SK-N-MC (cell line): ENCODE measurements at regions not wholly inside any gene's neighbourhood (a gene's known extent, or its start where the extent isn't known, plus 50 kb on each side); places are given as distances from the start of the nearest gene placed in this dataset.

Experiments used
- EZH2 ChIP-seq: fragments of 200-600 bp; sonication (generic); IDR thresholded peaks from one replicate; pipeline ENCODE4 v1.6.1; 2017; ENCODE audit warnings: antibody characterized with exemption
- POLR2AphosphoS5 ChIP-seq: IDR thresholded peaks from 2 replicates; pipeline ENCODE4 v1.6.1; 2012; ENCODE audit warnings: mild to moderate bottlenecking, low read depth, low read length, borderline replicate concordance

GRCh38 chr3:42012935-42013690, 51.2 kb upstream of the ULK4 start:
- no peak for TF ChIP-seq POLR2AphosphoS5
- TF ChIP-seq EZH2, result no peak
